GM23338 (cell line): ENCODE measurements at regions not wholly inside any gene's neighbourhood (a gene's known extent, or its start where the extent isn't known, plus 50 kb on each side); places are given as distances from the start of the nearest gene placed in this dataset.

Experiments
- ATAC-seq: fragments of 200-7000 bp; cut with Tn5 transposase; 3 replicates; pipeline ENCODE4 v1.9.1; 2020
- DNase-seq: peaks from one replicate; pipeline ENCODE4 v3.0.0-alpha.2; 2015; ENCODE audit warnings: low spot score
- H2AFZ ChIP-seq: fragments of 200-600 bp; sonication (generic); 2 replicates; pipeline ENCODE4 v1.8.0; 2016; ENCODE audit warnings: antibody characterized with exemption, mild to moderate bottlenecking, moderate library complexity
- H3F3A ChIP-seq: fragments of 200-600 bp; sonication (generic); replicated peaks from 2 replicates; pipeline ENCODE4 v1.8.0; 2017; ENCODE audit warnings: antibody characterized with exemption, mixed run types, low read depth
- H3K27ac ChIP-seq: fragments of 200-600 bp; sonication (generic); 2 replicates; pipeline ENCODE4 v1.6.1; 2016; ENCODE audit warnings: low read depth
- H3K27me3 ChIP-seq: fragments of 200-600 bp; sonication (generic); 2 replicates; pipeline ENCODE4 v1.8.0; 2016; ENCODE audit warnings: mild to moderate bottlenecking, mixed run types, moderate library complexity; ENCODE audit not compliant: insufficient read depth
- H3K36me3 ChIP-seq: fragments of 200-600 bp; sonication (generic); 2 replicates; pipeline ENCODE4 v1.8.0; 2016; ENCODE audit warnings: mild to moderate bottlenecking; ENCODE audit not compliant: insufficient read depth
- H3K4me1 ChIP-seq: fragments of 200-600 bp; sonication (generic); 2 replicates; pipeline ENCODE4 v1.8.0; 2016; ENCODE audit warnings: mild to moderate bottlenecking, moderate library complexity; ENCODE audit not compliant: insufficient read depth
- H3K4me2 ChIP-seq: fragments of 200-600 bp; sonication (generic); 2 replicates; pipeline ENCODE4 v1.7.1; 2017; ENCODE audit warnings: mixed run types
- H3K4me3 ChIP-seq: fragments of 200-600 bp; sonication (generic); 2 replicates; pipeline ENCODE4 v1.6.1; 2016; ENCODE audit warnings: mixed run types
- H3K79me2 ChIP-seq: fragments of 200-600 bp; sonication (generic); replicated peaks from 2 replicates; pipeline ENCODE4 v1.8.0; 2017; ENCODE audit warnings: mild to moderate bottlenecking; ENCODE audit not compliant: insufficient read depth
- H3K9me2 ChIP-seq: fragments of 200-600 bp; sonication (generic); 2 replicates; pipeline ENCODE4 v1.8.0; 2017; ENCODE audit not compliant: insufficient read depth
- H4K20me1 ChIP-seq: fragments of 200-600 bp; sonication (generic); replicated peaks from 2 replicates; pipeline ENCODE4 v1.8.0; 2017; ENCODE audit warnings: mild to moderate bottlenecking; ENCODE audit not compliant: insufficient read depth
- H3K27ac Mint-ChIP-seq: 2 replicates; pipeline ENCODE4 v1.8.0; 2020; ENCODE audit warnings: inconsistent platforms, mild to moderate bottlenecking, moderate library complexity, mixed read lengths
- H3K27me3 Mint-ChIP-seq: 3 replicates; pipeline ENCODE4 v1.8.0; 2022; ENCODE audit warnings: low read depth, mild to moderate bottlenecking, moderate library complexity, mixed read lengths, inconsistent platforms; ENCODE audit not compliant: insufficient read depth, poor library complexity
- H3K36me3 Mint-ChIP-seq: 3 replicates; pipeline ENCODE4 v1.8.0; 2021; ENCODE audit warnings: low read depth, mild to moderate bottlenecking, inconsistent platforms, moderate library complexity, mixed read lengths
- H3K4me1 Mint-ChIP-seq: 3 replicates; pipeline ENCODE4 v1.8.0; 2020; ENCODE audit warnings: mild to moderate bottlenecking, inconsistent platforms, mixed read lengths
- H3K4me3 Mint-ChIP-seq: 3 replicates; pipeline ENCODE4 v1.8.0; 2021; ENCODE audit warnings: moderate library complexity, mild to moderate bottlenecking, inconsistent platforms, mixed read lengths
- H3K9me3 Mint-ChIP-seq: 3 replicates; pipeline ENCODE4 v1.8.0; 2020; ENCODE audit warnings: moderate library complexity, mild to moderate bottlenecking, inconsistent platforms, mixed read lengths
- CREB1 ChIP-seq: fragments of 250-450 bp; sonication (Bioruptor Pico); IDR thresholded peaks from 2 replicates; pipeline ENCODE4 v1.5.0; 2020; ENCODE audit warnings: low read depth, mild to moderate bottlenecking, moderate library complexity
- ETS1 ChIP-seq: IDR thresholded peaks from 2 replicates; pipeline ENCODE4 v1.6.1; 2016; ENCODE audit warnings: antibody characterized with exemption
- EZH2 ChIP-seq: fragments of 200-600 bp; sonication (generic); IDR thresholded peaks from one replicate; pipeline ENCODE4 v1.8.0; 2017; ENCODE audit warnings: antibody characterized with exemption, mild to moderate bottlenecking, low read depth; ENCODE audit not compliant: unreplicated experiment
- JUNB ChIP-seq: IDR thresholded peaks from one replicate; pipeline ENCODE4 v1.6.1; 2016; ENCODE audit warnings: antibody characterized with exemption; ENCODE audit not compliant: unreplicated experiment
- POLR2AphosphoS5 ChIP-seq: IDR thresholded peaks from 2 replicates; pipeline ENCODE4 v1.6.1; 2016; ENCODE audit warnings: antibody characterized with exemption, low read depth
- STAT1 ChIP-seq: IDR thresholded peaks from one replicate; pipeline ENCODE4 v1.6.1; 2016; ENCODE audit warnings: antibody characterized with exemption; ENCODE audit not compliant: unreplicated experiment
- ZNF114 ChIP-seq: fragments of 250-450 bp; sonication (Bioruptor Pico); IDR thresholded peaks from 2 replicates; pipeline ENCODE4 v1.5.0; 2020; ENCODE audit warnings: mild to moderate bottlenecking, moderate library complexity
- TF ChIP-seq, protein P1 (sequence below): fragments of 250-450 bp; sonication (Bioruptor Pico); IDR thresholded peaks from 2 replicates; pipeline ENCODE4 v1.5.0; 2020; ENCODE audit warnings: mild to moderate bottlenecking, moderate library complexity
- TF ChIP-seq, protein P2 (sequence below), 2 experiments: fragments of 200-600 bp in 1 of 2; sonication (generic) in 1 of 2; conservative IDR thresholded peaks; 2 replicates each; pipeline versions ENCODE4 v1.5.1 to v1.6.1; 2016 to 2017; ENCODE audit warnings: antibody characterized with exemption in 2 of 2, low read depth in 2 of 2, mild to moderate bottlenecking in 2 of 2, moderate library complexity in 1 of 2
- TF ChIP-seq, protein P3 (sequence below): IDR thresholded peaks from one replicate; pipeline ENCODE4 v1.6.1; 2018; ENCODE audit warnings: antibody characterized with exemption; ENCODE audit not compliant: unreplicated experiment

DNA sequence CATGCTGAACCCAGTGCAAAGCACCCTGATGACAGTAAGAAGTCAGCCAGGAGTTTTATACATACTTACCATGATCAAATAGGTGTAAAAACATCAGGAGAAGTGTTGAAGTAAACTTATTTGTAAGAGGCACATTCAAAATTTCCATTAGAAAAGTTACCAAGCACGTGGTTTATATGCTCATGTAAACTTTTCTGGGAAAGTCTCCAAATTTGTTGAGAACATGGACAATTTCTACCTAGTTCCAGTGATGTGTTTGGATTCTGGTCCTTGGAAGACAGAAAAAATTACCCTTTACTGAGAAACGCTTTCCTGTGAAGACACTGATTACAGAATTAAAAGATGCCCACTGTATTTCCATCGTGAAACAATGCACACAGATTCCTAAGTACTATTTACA, 288.9 kb upstream of the CDH4 start (continued):
- TF ChIP-seq, protein P1, sequence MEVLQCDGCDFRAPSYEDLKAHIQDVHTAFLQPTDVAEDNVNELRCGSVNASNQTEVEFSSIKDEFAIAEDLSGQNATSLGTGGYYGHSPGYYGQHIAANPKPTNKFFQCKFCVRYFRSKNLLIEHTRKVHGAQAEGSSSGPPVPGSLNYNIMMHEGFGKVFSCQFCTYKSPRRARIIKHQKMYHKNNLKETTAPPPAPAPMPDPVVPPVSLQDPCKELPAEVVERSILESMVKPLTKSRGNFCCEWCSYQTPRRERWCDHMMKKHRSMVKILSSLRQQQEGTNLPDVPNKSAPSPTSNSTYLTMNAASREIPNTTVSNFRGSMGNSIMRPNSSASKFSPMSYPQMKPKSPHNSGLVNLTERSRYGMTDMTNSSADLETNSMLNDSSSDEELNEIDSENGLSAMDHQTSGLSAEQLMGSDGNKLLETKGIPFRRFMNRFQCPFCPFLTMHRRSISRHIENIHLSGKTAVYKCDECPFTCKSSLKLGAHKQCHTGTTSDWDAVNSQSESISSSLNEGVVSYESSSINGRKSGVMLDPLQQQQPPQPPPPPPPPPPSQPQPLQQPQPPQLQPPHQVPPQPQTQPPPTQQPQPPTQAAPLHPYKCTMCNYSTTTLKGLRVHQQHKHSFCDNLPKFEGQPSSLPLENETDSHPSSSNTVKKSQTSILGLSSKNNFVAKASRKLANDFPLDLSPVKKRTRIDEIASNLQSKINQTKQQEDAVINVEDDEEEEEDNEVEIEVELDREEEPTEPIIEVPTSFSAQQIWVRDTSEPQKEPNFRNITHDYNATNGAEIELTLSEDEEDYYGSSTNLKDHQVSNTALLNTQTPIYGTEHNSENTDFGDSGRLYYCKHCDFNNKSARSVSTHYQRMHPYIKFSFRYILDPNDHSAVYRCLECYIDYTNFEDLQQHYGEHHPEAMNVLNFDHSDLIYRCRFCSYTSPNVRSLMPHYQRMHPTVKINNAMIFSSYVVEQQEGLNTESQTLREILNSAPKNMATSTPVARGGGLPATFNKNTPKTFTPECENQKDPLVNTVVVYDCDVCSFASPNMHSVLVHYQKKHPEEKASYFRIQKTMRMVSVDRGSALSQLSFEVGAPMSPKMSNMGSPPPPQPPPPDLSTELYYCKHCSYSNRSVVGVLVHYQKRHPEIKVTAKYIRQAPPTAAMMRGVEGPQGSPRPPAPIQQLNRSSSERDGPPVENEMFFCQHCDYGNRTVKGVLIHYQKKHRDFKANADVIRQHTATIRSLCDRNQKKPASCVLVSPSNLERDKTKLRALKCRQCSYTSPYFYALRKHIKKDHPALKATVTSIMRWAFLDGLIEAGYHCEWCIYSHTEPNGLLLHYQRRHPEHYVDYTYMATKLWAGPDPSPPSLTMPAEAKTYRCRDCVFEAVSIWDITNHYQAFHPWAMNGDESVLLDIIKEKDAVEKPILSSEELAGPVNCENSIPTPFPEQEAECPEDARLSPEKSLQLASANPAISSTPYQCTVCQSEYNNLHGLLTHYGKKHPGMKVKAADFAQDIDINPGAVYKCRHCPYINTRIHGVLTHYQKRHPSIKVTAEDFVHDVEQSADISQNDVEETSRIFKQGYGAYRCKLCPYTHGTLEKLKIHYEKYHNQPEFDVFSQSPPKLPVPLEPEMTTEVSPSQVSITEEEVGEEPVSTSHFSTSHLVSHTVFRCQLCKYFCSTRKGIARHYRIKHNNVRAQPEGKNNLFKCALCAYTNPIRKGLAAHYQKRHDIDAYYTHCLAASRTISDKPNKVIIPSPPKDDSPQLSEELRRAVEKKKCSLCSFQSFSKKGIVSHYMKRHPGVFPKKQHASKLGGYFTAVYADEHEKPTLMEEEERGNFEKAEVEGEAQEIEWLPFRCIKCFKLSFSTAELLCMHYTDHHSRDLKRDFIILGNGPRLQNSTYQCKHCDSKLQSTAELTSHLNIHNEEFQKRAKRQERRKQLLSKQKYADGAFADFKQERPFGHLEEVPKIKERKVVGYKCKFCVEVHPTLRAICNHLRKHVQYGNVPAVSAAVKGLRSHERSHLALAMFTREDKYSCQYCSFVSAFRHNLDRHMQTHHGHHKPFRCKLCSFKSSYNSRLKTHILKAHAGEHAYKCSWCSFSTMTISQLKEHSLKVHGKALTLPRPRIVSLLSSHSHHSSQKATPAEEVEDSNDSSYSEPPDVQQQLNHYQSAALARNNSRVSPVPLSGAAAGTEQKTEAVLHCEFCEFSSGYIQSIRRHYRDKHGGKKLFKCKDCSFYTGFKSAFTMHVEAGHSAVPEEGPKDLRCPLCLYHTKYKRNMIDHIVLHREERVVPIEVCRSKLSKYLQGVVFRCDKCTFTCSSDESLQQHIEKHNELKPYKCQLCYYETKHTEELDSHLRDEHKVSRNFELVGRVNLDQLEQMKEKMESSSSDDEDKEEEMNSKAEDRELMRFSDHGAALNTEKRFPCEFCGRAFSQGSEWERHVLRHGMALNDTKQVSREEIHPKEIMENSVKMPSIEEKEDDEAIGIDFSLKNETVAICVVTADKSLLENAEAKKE, result no peak
- no peak for TF ChIP-seq JUNB
- no peak for TF ChIP-seq EZH2
- no peak for TF ChIP-seq ZNF114 (CRISPR knock-in tag)

DNA sequence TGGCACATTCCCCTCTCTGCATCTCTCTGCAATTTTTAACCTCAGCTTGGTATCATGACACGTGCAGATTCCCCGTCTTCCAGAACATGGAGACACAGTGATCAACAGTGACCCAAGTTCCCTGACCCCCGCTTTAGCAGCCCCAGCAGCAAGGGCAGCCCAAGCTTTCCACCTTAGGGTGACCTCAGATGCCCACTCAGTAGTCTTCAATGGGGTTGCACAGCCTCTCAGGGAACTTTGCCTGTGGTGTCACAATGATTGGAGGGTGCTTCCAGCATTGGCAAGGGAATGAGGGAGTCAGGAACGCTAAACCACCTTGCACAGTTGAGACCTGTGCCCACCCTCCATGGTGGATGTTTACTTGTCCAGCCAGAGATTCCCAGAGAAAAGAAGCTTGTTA, 287.1 kb upstream of the CDH4 start:
- Mint-ChIP-seq H3K27me3 (peaks cover 33% of the 10 kb centered on the region), H3K36me3 (no peaks in the 10 kb centered on the region), H3K4me1 (peaks cover 6% of the 10 kb centered on the region; the same call in 2 of the 3 replicates), H3K4me3 (no peak overlapping the region), H3K9me3 (no peaks in the 10 kb centered on the region; the same call in 2 of the 3 replicates), H3K27ac (no peak overlapping the region)
- Histone ChIP-seq H3K79me2 (no peaks in the 10 kb centered on the region), H2AFZ (no peak overlapping the region), H3K36me3 (no peaks in the 10 kb centered on the region), H3K27me3 (no peaks in the 10 kb centered on the region), H3F3A (no peaks in the 10 kb centered on the region), H3K9me2 (no peaks in the 10 kb centered on the region), H3K4me1 (no peaks in the 10 kb centered on the region), H3K4me3 (no peak overlapping the region), H4K20me1 (no peaks in the 10 kb centered on the region), H3K27ac (no peak overlapping the region), H3K4me2 (no peak overlapping the region)
- DNase-seq (no peak), ATAC-seq (no peak)
- TF ChIP-seq, protein P2, sequence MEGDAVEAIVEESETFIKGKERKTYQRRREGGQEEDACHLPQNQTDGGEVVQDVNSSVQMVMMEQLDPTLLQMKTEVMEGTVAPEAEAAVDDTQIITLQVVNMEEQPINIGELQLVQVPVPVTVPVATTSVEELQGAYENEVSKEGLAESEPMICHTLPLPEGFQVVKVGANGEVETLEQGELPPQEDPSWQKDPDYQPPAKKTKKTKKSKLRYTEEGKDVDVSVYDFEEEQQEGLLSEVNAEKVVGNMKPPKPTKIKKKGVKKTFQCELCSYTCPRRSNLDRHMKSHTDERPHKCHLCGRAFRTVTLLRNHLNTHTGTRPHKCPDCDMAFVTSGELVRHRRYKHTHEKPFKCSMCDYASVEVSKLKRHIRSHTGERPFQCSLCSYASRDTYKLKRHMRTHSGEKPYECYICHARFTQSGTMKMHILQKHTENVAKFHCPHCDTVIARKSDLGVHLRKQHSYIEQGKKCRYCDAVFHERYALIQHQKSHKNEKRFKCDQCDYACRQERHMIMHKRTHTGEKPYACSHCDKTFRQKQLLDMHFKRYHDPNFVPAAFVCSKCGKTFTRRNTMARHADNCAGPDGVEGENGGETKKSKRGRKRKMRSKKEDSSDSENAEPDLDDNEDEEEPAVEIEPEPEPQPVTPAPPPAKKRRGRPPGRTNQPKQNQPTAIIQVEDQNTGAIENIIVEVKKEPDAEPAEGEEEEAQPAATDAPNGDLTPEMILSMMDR (conservative IDR thresholded peaks at IDR 0.05; ENCODE audit: low read depth in 2 of 2), result no peak
- TF ChIP-seq, protein P3, sequence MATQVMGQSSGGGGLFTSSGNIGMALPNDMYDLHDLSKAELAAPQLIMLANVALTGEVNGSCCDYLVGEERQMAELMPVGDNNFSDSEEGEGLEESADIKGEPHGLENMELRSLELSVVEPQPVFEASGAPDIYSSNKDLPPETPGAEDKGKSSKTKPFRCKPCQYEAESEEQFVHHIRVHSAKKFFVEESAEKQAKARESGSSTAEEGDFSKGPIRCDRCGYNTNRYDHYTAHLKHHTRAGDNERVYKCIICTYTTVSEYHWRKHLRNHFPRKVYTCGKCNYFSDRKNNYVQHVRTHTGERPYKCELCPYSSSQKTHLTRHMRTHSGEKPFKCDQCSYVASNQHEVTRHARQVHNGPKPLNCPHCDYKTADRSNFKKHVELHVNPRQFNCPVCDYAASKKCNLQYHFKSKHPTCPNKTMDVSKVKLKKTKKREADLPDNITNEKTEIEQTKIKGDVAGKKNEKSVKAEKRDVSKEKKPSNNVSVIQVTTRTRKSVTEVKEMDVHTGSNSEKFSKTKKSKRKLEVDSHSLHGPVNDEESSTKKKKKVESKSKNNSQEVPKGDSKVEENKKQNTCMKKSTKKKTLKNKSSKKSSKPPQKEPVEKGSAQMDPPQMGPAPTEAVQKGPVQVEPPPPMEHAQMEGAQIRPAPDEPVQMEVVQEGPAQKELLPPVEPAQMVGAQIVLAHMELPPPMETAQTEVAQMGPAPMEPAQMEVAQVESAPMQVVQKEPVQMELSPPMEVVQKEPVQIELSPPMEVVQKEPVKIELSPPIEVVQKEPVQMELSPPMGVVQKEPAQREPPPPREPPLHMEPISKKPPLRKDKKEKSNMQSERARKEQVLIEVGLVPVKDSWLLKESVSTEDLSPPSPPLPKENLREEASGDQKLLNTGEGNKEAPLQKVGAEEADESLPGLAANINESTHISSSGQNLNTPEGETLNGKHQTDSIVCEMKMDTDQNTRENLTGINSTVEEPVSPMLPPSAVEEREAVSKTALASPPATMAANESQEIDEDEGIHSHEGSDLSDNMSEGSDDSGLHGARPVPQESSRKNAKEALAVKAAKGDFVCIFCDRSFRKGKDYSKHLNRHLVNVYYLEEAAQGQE, result no peak
- TF ChIP-seq ETS1 (no peak), JUNB (no peak), EZH2 (no peak), POLR2AphosphoS5 (no peak), ZNF114 (CRISPR knock-in tag) (no peak), CREB1 (CRISPR knock-in tag) (no peak), STAT1 (no peak)
